Liver (tissue), 2 donors: ENCODE measurements at regions not wholly inside any gene's neighbourhood (a gene's known extent, or its start where the extent isn't known, plus 50 kb on each side); places are given as distances from the start of the nearest gene placed in this dataset.

Source experiments
- CTCF ChIP-seq: fragments of 150-350 bp; IDR thresholded peaks from 2 replicates; pipeline ENCODE4 v1.5.1; 2017; ENCODE audit warnings: improper control_type of control experiment, low read depth, low read length; ENCODE audit not compliant: missing input control
- YY1 ChIP-seq: IDR thresholded peaks from 2 replicates; pipeline ENCODE4 v1.6.1; 2016; ENCODE audit warnings: antibody characterized with exemption, mild to moderate bottlenecking
- donor health status: healthy.

- no peak for TF ChIP-seq CTCF
- no peak for TF ChIP-seq YY1
Measured at GRCh38 chr3:71961378-71961777, 176.4 kb upstream of the PROK2 start.
